HCT116 (cell line): ENCODE measurements at regions not wholly inside any gene's neighbourhood (a gene's known extent, or its start where the extent isn't known, plus 50 kb on each side); places are given as distances from the start of the nearest gene placed in this dataset.

ENCODE experiments used
- ATAC-seq: fragments of 200-7000 bp; cut with Tn5 transposase; 2 replicates; pipeline ENCODE4 v1.9.1; 2020; ENCODE audit warnings: mild to moderate bottlenecking, moderate library complexity
- BruUV-seq: library from RNA; stranded (reverse); fragments of 400-500 nt; replicated peaks from 2 replicates; lab custom pipeline; 2021; lab: Mats Ljungman, UMichigan
- CTCF ChIA-PET: fragments of 300-600 bp; sonication (Branson Sonifier 250); formaldehyde crosslinking; loops from one replicate; lab custom pipeline; 2021; ENCODE audit warnings: antibody characterized with exemption; lab: Charles Lee
- POLR2A ChIA-PET: fragments of 300-600, 350-600 bp; sonication (Branson Sonifier 250); formaldehyde crosslinking; loops from one replicate; lab custom pipeline; 2021; ENCODE audit warnings: antibody characterized with exemption; lab: Charles Lee
- RAD21 ChIA-PET, 2 experiments: fragments of 300-600 bp; sonication (Branson Sonifier 250); formaldehyde crosslinking; loops; one replicate each; lab custom pipeline; 2023; ENCODE audit warnings: low total read pairs in 2 of 2; ENCODE audit not compliant: uncharacterized antibody in 2 of 2, unreplicated experiment in 2 of 2, low non-redundant PET in 1 of 2; lab: Charles Lee
- DNase-seq: peaks from one replicate; pipeline ENCODE4 v3.0.0-alpha.2; 2010; ENCODE audit warnings: low read depth, low spot score
- H2AFZ ChIP-seq: fragments of 200-600 bp; shearing (Covaris generic), sonication (generic); 2 replicates; pipeline ENCODE4 v1.6.1; 2017; ENCODE audit warnings: low read depth, mixed run types, mixed read lengths, antibody characterized with exemption, low read length; ENCODE audit not compliant: poor library complexity, severe bottlenecking
- H3K27ac ChIP-seq: 2 replicates; pipeline ENCODE4 v1.5.1; 2012; ENCODE audit warnings: low read depth, low read length
- H3K27me3 ChIP-seq: fragments of 200-600 bp; sonication (generic); 2 replicates; pipeline ENCODE4 v1.6.1; 2016; ENCODE audit warnings: mixed run types, low read length, mixed read lengths; ENCODE audit not compliant: insufficient read depth
- H3K36me3 ChIP-seq, 2 experiments: fragments of 200-500 bp in 1 of 2; fragments of 200-600 bp in 1 of 2; sonication (Bioruptor generic) in 1 of 2; sonication (generic) in 1 of 2; 2 replicates each; pipeline versions ENCODE4 v1.5.1 to v1.6.1; 2014 to 2016; ENCODE audit warnings: low read length in 2 of 2, inconsistent platforms in 1 of 2, mixed read lengths in 1 of 2, mixed run types in 1 of 2; ENCODE audit not compliant: insufficient read depth in 2 of 2, control insufficient read depth in 1 of 2
- H3K4me1 ChIP-seq, 2 experiments: fragments of 200-600 bp in 1 of 2; sonication (generic) in 1 of 2; 2 replicates each; pipeline versions ENCODE4 v1.5.1 to v1.6.1; 2012 to 2017; ENCODE audit warnings: low read length in 2 of 2, inconsistent platforms in 1 of 2, mild to moderate bottlenecking in 1 of 2, mixed read lengths in 1 of 2, mixed run types in 1 of 2, moderate library complexity in 1 of 2; ENCODE audit not compliant: insufficient read depth in 2 of 2, control insufficient read depth in 1 of 2
- H3K4me2 ChIP-seq: fragments of 200-600 bp; sonication (generic); 2 replicates; pipeline ENCODE4 v1.6.1; 2017; ENCODE audit warnings: mixed run types, low read length, mixed read lengths
- H3K4me3 ChIP-seq, 2 experiments: fragments of 200-600 bp in 1 of 2; sonication (generic) in 1 of 2; replicated peaks in 1 of 2; 2 replicates each; pipeline ENCODE4 v1.5.1; 2011 to 2016; ENCODE audit warnings: low read length in 2 of 2, control low read depth in 1 of 2, low read depth in 1 of 2, mild to moderate bottlenecking in 1 of 2, mixed read lengths in 1 of 2, mixed run types in 1 of 2
- H3K79me2 ChIP-seq: fragments of 200-600 bp; sonication (generic); 2 replicates; pipeline ENCODE4 v1.6.1; 2017; ENCODE audit warnings: mild to moderate bottlenecking, mixed run types, low read length, moderate library complexity, mixed read lengths; ENCODE audit not compliant: insufficient read depth
- H3K9ac ChIP-seq: fragments of 200-600 bp; sonication (generic); 2 replicates; pipeline ENCODE4 v1.6.1; 2016; ENCODE audit warnings: low read length, mixed read lengths
- H3K9me2 ChIP-seq: fragments of 200-600 bp; sonication (generic), shearing (Covaris generic); 2 replicates; pipeline ENCODE4 v1.6.1; 2017; ENCODE audit warnings: mixed run types, mild to moderate bottlenecking, moderate library complexity; ENCODE audit not compliant: insufficient read depth
- H3K9me3 ChIP-seq, 2 experiments: fragments of 200-500 bp in 1 of 2; fragments of 200-600 bp in 1 of 2; sonication (Bioruptor generic) in 1 of 2; sonication (generic) in 1 of 2; 2 replicates each; pipeline ENCODE4 v1.6.1; 2014 to 2017; ENCODE audit warnings: low read length in 2 of 2, mixed read lengths in 2 of 2, inconsistent platforms in 1 of 2, low read depth in 1 of 2, mild to moderate bottlenecking in 1 of 2, mixed run types in 1 of 2, moderate library complexity in 1 of 2; ENCODE audit not compliant: control insufficient read depth in 1 of 2, insufficient read depth in 1 of 2
- H4K20me1 ChIP-seq: fragments of 200-600 bp; sonication (generic), shearing (Covaris generic); 2 replicates; pipeline ENCODE4 v1.6.1; 2017; ENCODE audit warnings: mixed run types, mild to moderate bottlenecking, moderate library complexity; ENCODE audit not compliant: insufficient read depth
- CBX3 ChIP-seq: IDR thresholded peaks from 2 replicates; pipeline ENCODE4 v1.6.1; 2012; ENCODE audit warnings: low read depth
- CTCF ChIP-seq, 3 experiments: fragments of 200-600 bp in 1 of 3; sonication (generic) in 1 of 3; IDR thresholded peaks in 2 of 3; conservative IDR thresholded peaks in 1 of 3; 2 replicates each; pipeline ENCODE4 v1.5.1; 2012 to 2017; ENCODE audit warnings: low read depth in 2 of 3, low read length in 2 of 3, antibody characterized with exemption in 1 of 3, borderline replicate concordance in 1 of 3, control low read depth in 1 of 3, mild to moderate bottlenecking in 1 of 3, mixed read lengths in 1 of 3, mixed run types in 1 of 3, moderate library complexity in 1 of 3; ENCODE audit not compliant: insufficient read depth in 1 of 3
- EZH2 ChIP-seq: fragments of 200-600 bp; sonication (generic); IDR thresholded peaks from 2 replicates; pipeline ENCODE4 v1.6.1; 2017; ENCODE audit warnings: antibody characterized with exemption, mixed run types
- EZH2phosphoT487 ChIP-seq: fragments of 200-600 bp; IDR thresholded peaks from 2 replicates; pipeline ENCODE4 v1.6.1; 2018; ENCODE audit warnings: antibody characterized with exemption, borderline replicate concordance
- FOSL1 ChIP-seq: IDR thresholded peaks from 2 replicates; pipeline ENCODE4 v1.6.1; 2012; ENCODE audit warnings: low read depth
- JUND ChIP-seq: IDR thresholded peaks from 2 replicates; pipeline ENCODE4 v1.6.1; 2012
- POLR2A ChIP-seq: IDR thresholded peaks from 2 replicates; pipeline ENCODE4 v1.7.0; 2011; ENCODE audit warnings: borderline replicate concordance; ENCODE audit not compliant: insufficient read depth, insufficient read length; ENCODE audit errors: extremely low read depth
- RAD21 ChIP-seq: IDR thresholded peaks from 2 replicates; pipeline ENCODE4 v1.6.1; 2012; ENCODE audit warnings: low read depth, mild to moderate bottlenecking
- REST ChIP-seq: IDR thresholded peaks from 2 replicates; pipeline ENCODE4 v1.6.1; 2012; ENCODE audit warnings: low read depth
- SP1 ChIP-seq: IDR thresholded peaks from 2 replicates; pipeline ENCODE4 v1.6.1; 2012; ENCODE audit warnings: low read depth
- SRF ChIP-seq: IDR thresholded peaks from 2 replicates; pipeline ENCODE4 v1.6.1; 2012; ENCODE audit warnings: low read depth
- TCF7L2 ChIP-seq: IDR thresholded peaks from 2 replicates; pipeline ENCODE4 v1.7.0; 2011; ENCODE audit warnings: borderline replicate concordance, inconsistent platforms; ENCODE audit not compliant: insufficient read depth, insufficient read length; ENCODE audit errors: extremely low read depth
- YY1 ChIP-seq: IDR thresholded peaks from 2 replicates; pipeline ENCODE4 v1.6.1; 2011; ENCODE audit warnings: low read length, low read depth, moderate library complexity, mild to moderate bottlenecking; ENCODE audit not compliant: insufficient replicate concordance; ENCODE audit errors: extremely low read depth
- ZBTB33 ChIP-seq: IDR thresholded peaks from 2 replicates; pipeline ENCODE4 v1.6.1; 2011; ENCODE audit warnings: mild to moderate bottlenecking, low read length, moderate library complexity; ENCODE audit not compliant: insufficient replicate concordance; ENCODE audit errors: extremely low read depth
- intact Hi-C: fragments of 100-400 bp; cut with micrococcal nuclease; formaldehyde crosslinking; loops from 2 replicates; pipeline ENCODE4 v1.10.0; 2022

GRCh38 chr7:35982600-35982999 is 170.5 kb upstream of the EEPD1 start:
- TF ChIP-seq CBX3 (no peak), REST (no peak), EZH2phosphoT487 (no peak), EZH2 (no peak), RAD21 (no peak), POLR2A (no peak), TCF7L2 (no peak), JUND (no peak), FOSL1 (no peak), SP1 (no peak), CTCF (IDR thresholded peaks at IDR 0.05 in 2 of 3, conservative IDR thresholded peaks at IDR 0.05 in 1 of 3; ENCODE audit: borderline replicate concordance in 1 of 3, insufficient read depth in 1 of 3, low read depth in 2 of 3, low read length in 2 of 3) (no peak), SRF (no peak), YY1 (no peak), ZBTB33 (no peak)
- Histone ChIP-seq H3K4me1 (no peaks in the 10 kb centered on the region), H3K79me2 (no peaks in the 10 kb centered on the region), H4K20me1 (no peaks in the 10 kb centered on the region), H3K4me2 (no peak overlapping the region), H2AFZ (no peak overlapping the region), H3K4me3 (no peak overlapping the region), H3K27me3 (no peaks in the 10 kb centered on the region), H3K27ac (no peak overlapping the region), H3K9me2 (no peaks in the 10 kb centered on the region), H3K9ac (no peak overlapping the region), H3K36me3 (no peaks in the 10 kb centered on the region), H3K9me3 (no peaks in the 10 kb centered on the region)
- ATAC-seq = no peak
- ChIA-PET RAD21 (no interaction called here), CTCF (no interaction called here), POLR2A (no interaction called here)
- intact Hi-C loops = no loop called here
- no peak for DNase-seq
- no TSS peak for BruUV-seq
